ENCODE measurements at regions not wholly inside any gene's neighbourhood (a gene's known extent, or its start where the extent isn't known, plus 50 kb on each side); places are given as distances from the start of the nearest gene placed in this dataset.

DNA sequence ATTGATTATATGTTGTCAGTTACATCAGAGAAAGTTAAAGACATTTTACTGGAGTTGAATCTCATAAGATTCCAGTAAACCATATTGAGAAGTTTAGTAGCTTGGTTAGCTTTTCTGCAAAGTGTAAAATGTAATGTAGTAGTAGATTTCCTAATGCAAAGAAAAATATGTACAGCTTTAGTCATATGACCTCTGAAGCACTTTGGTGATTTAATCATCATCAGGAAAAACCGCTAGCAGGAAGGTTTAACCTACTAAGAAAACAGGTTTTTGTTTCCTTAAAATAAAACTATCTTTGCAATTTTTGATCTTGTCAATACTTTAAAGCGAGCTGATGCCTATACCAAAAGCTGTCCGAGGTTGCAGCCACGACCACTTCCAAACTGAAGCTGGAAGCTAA, 364.6 kb upstream of the ZNF385D start:
- H4K20me1 ChIP-seq (ENCODE audit: insufficient read depth, low read length) = no peaks in the 10 kb centered on the region
- no peaks in the 10 kb centered on the region for H3K36me3 ChIP-seq (ENCODE audit: insufficient read depth, low read length)
- H3K4me3 ChIP-seq (ENCODE audit: low read depth in 1 of 2, low read length in 2 of 2) = no peak overlapping the region
- no peaks in the 10 kb centered on the region for H3K9me3 ChIP-seq (ENCODE audit: insufficient read depth, low read length, severe bottlenecking)
- H3K4me2 ChIP-seq (ENCODE audit: insufficient read depth, low read length) = no peak overlapping the region
- no peak for ATAC-seq (ENCODE audit: insufficient read depth, low read depth)
- H3K27me3 ChIP-seq (ENCODE audit: insufficient read depth, low read length, poor library complexity) = no peaks in the 10 kb centered on the region
- TF ChIP-seq, protein P1, sequence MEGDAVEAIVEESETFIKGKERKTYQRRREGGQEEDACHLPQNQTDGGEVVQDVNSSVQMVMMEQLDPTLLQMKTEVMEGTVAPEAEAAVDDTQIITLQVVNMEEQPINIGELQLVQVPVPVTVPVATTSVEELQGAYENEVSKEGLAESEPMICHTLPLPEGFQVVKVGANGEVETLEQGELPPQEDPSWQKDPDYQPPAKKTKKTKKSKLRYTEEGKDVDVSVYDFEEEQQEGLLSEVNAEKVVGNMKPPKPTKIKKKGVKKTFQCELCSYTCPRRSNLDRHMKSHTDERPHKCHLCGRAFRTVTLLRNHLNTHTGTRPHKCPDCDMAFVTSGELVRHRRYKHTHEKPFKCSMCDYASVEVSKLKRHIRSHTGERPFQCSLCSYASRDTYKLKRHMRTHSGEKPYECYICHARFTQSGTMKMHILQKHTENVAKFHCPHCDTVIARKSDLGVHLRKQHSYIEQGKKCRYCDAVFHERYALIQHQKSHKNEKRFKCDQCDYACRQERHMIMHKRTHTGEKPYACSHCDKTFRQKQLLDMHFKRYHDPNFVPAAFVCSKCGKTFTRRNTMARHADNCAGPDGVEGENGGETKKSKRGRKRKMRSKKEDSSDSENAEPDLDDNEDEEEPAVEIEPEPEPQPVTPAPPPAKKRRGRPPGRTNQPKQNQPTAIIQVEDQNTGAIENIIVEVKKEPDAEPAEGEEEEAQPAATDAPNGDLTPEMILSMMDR (IDR thresholded peaks at IDR 0.05; ENCODE audit: borderline replicate concordance, extremely low read depth, low read length, poor library complexity, severe bottlenecking) = no peak
- no peak for TF ChIP-seq EZH2 (IDR thresholded peaks at IDR 0.05; ENCODE audit: borderline replicate concordance, low read depth, low read length, severe bottlenecking)
- H3K27ac ChIP-seq (ENCODE audit: low read length) = no peak overlapping the region
- DNase-seq = no peak
- H3K9ac ChIP-seq (ENCODE audit: low read depth, low read length) = no peak overlapping the region
- no peak overlapping the region for H2AFZ ChIP-seq (ENCODE audit: low read depth, low read length)
- H3K4me1 ChIP-seq (ENCODE audit: insufficient read depth, low read length) = no peaks in the 10 kb centered on the region
- H3K79me2 ChIP-seq (ENCODE audit: insufficient read depth, low read length) = no peaks in the 10 kb centered on the region

- H3K4me3 ChIP-seq (ENCODE audit: low read depth in 1 of 2, low read length in 2 of 2) = no peak overlapping the region
- no peak overlapping the region for H2AFZ ChIP-seq (ENCODE audit: low read depth, low read length)
- no peak overlapping the region for H3K9ac ChIP-seq (ENCODE audit: low read depth, low read length)
- no peaks in the 10 kb centered on the region for H3K27me3 ChIP-seq (ENCODE audit: insufficient read depth, low read length, poor library complexity)
- no peaks in the 10 kb centered on the region for H4K20me1 ChIP-seq (ENCODE audit: insufficient read depth, low read length)
- no peak for TF ChIP-seq EZH2 (IDR thresholded peaks at IDR 0.05; ENCODE audit: borderline replicate concordance, low read depth, low read length, severe bottlenecking)
- TF ChIP-seq, protein P1 (IDR thresholded peaks at IDR 0.05; ENCODE audit: borderline replicate concordance, extremely low read depth, low read length, poor library complexity, severe bottlenecking) = no peak
- no peak for ATAC-seq (ENCODE audit: insufficient read depth, low read depth)
- H3K9me3 ChIP-seq (ENCODE audit: insufficient read depth, low read length, severe bottlenecking) = no peaks in the 10 kb centered on the region
- no peak for DNase-seq
- no peak overlapping the region for H3K4me2 ChIP-seq (ENCODE audit: insufficient read depth, low read length)
- no peaks in the 10 kb centered on the region for H3K79me2 ChIP-seq (ENCODE audit: insufficient read depth, low read length)
- H3K4me1 ChIP-seq (ENCODE audit: insufficient read depth, low read length) = no peaks in the 10 kb centered on the region
- H3K27ac ChIP-seq (ENCODE audit: low read length) = no peak overlapping the region
- H3K36me3 ChIP-seq (ENCODE audit: insufficient read depth, low read length) = no peaks in the 10 kb centered on the region
Observed at GRCh38 chr3:22117091-22117490, 366.1 kb upstream of the ZNF385D start.

DNA sequence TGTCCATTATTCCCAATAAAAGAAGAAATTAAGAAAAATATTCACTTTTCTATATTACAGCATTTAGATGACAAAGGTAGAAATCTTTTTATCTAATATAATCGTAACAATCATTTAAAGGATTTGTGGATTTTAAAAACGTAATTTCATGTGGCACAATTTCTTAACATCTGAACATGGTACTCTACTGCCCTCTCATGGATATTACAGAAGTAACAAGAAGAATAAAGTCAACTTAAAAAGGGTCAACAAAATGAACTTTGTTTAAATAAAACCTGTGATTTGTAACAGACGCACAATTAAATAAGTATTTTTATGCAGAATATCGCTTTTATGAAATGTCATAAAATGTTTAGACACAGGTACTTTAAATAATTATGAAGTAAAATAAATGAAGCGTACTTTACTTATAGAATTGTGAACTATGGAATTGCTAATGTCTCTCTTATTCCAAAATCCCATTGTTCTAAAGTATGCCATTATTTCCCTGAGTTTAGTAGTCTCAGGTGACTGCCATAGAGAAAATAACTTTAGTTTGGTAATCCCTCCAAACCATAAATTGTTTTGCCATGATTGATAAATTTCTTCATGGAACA, 366.8 kb upstream of the ZNF385D start:
- Histone ChIP-seq H3K36me3 (ENCODE audit: insufficient read depth, low read length) (no peaks in the 10 kb centered on the region), H3K4me1 (ENCODE audit: insufficient read depth, low read length) (no peaks in the 10 kb centered on the region)

More for the DNA sequence above, 366.8 kb upstream of the ZNF385D start:
- DNase-seq (no peak), ATAC-seq (ENCODE audit: insufficient read depth, low read depth) (no peak)
- Histone ChIP-seq H3K79me2 (ENCODE audit: insufficient read depth, low read length) (no peaks in the 10 kb centered on the region), H2AFZ (ENCODE audit: low read depth, low read length) (no peak overlapping the region), H3K9ac (ENCODE audit: low read depth, low read length) (no peak overlapping the region), H4K20me1 (ENCODE audit: insufficient read depth, low read length) (no peaks in the 10 kb centered on the region), H3K4me2 (ENCODE audit: insufficient read depth, low read length) (no peak overlapping the region), H3K4me3 (ENCODE audit: low read depth in 1 of 2, low read length in 2 of 2) (no peak overlapping the region), H3K9me3 (ENCODE audit: insufficient read depth, low read length, severe bottlenecking) (no peaks in the 10 kb centered on the region), H3K27me3 (ENCODE audit: insufficient read depth, low read length, poor library complexity) (no peaks in the 10 kb centered on the region), H3K27ac (ENCODE audit: low read length) (no peak overlapping the region)
- TF ChIP-seq EZH2 (IDR thresholded peaks at IDR 0.05; ENCODE audit: borderline replicate concordance, low read depth, low read length, severe bottlenecking) = no peak
- TF ChIP-seq, protein P1 (IDR thresholded peaks at IDR 0.05; ENCODE audit: borderline replicate concordance, extremely low read depth, low read length, poor library complexity, severe bottlenecking) = peak; percentile 62

Data from DND-41 (cell line).